GM18867 (cell line): ENCODE measurements at regions not wholly inside any gene's neighbourhood (a gene's known extent, or its start where the extent isn't known, plus 50 kb on each side); places are given as distances from the start of the nearest gene placed in this dataset.
"Not testable (repeated sequence)": the region's sequence is repeated elsewhere in the genome, so short reads cannot be mapped to it uniquely, and the experiment has no call there.

Source experiments
- ATAC-seq: cut with Tn5 transposase; IDR thresholded peaks from one replicate; pipeline ENCODE4 v1.9.1; 2021; ENCODE audit warnings: mild to moderate bottlenecking, moderate library complexity; ENCODE audit not compliant: unreplicated experiment

- no peak for ATAC-seq
These were observed 165.4 kb upstream of the WDR1 start for GRCh38 chr4:10281996-10282395.

GRCh38 chr4:10279261-10279660 is 162.7 kb upstream of the WDR1 start:
- no peak for ATAC-seq

GRCh38 chr4:10278071-10278470 is 161.5 kb upstream of the WDR1 start:
- no peak for ATAC-seq

GRCh38 chr4:10276152-10276551 is 159.6 kb upstream of the WDR1 start:
- ATAC-seq = no peak

- ATAC-seq = no peak
These were observed 159.1 kb upstream of the WDR1 start for GRCh38 chr4:10275696-10276095.

- no peak for ATAC-seq
These were observed 156.4 kb upstream of the WDR1 start for GRCh38 chr4:10273030-10273429.

GRCh38 chr4:10272511-10272910 is 155.9 kb upstream of the WDR1 start:
- ATAC-seq = no peak

GRCh38 chr4:10267066-10267465 is 150.5 kb upstream of the WDR1 start:
- ATAC-seq = no peak

- no peak for ATAC-seq
These were observed 144.2 kb upstream of the WDR1 start for GRCh38 chr4:10260777-10261176.

- no peak for ATAC-seq
These were observed 143.4 kb upstream of the WDR1 start for GRCh38 chr4:10259976-10260375.

GRCh38 chr4:10256203-10256602 is 139.6 kb upstream of the WDR1 start:
- no peak for ATAC-seq

- no peak for ATAC-seq
These were observed 137.2 kb upstream of the WDR1 start for GRCh38 chr4:10253765-10254164.

- ATAC-seq = no peak
These were observed 129.2 kb upstream of the WDR1 start for GRCh38 chr4:10245751-10246150.

GRCh38 chr4:10243856-10244255 is 127.3 kb upstream of the WDR1 start:
- no peak for ATAC-seq

GRCh38 chr4:10240691-10241090 is 124.1 kb upstream of the WDR1 start:
- no peak for ATAC-seq

- ATAC-seq = no peak
These were observed 123.5 kb upstream of the WDR1 start for GRCh38 chr4:10239982-10240654.

- ATAC-seq = no peak
These were observed 120.5 kb upstream of the WDR1 start for GRCh38 chr4:10237131-10237530.

GRCh38 chr4:10232114-10232513 is 115.5 kb upstream of the WDR1 start:
- no peak for ATAC-seq

- ATAC-seq = no peak
These were observed 110.2 kb upstream of the WDR1 start for GRCh38 chr4:10226756-10227155.

GRCh38 chr4:10225096-10225495 is 108.5 kb upstream of the WDR1 start:
- no peak for ATAC-seq

GRCh38 chr4:10223782-10224181 is 107.2 kb upstream of the WDR1 start:
- no peak for ATAC-seq

- not testable (repeated sequence) for ATAC-seq
These were observed 96.9 kb upstream of the WDR1 start for GRCh38 chr4:10213481-10213880.

- ATAC-seq = no peak
These were observed 96.3 kb upstream of the WDR1 start for GRCh38 chr4:10212901-10213300.
